HEK293 (cell line): ENCODE measurements at regions not wholly inside any gene's neighbourhood (a gene's known extent, or its start where the extent isn't known, plus 50 kb on each side); places are given as distances from the start of the nearest gene placed in this dataset.

ENCODE experiments used
- CTCF ChIA-PET: fragments of 350-600 bp; formaldehyde crosslinking; extraction: SDS; loops from one replicate; lab custom pipeline; 2021; ENCODE audit warnings: antibody characterized with exemption; lab: Yijun Ruan, JAX
- POLR2A ChIA-PET: fragments of 300-600 bp; formaldehyde crosslinking; extraction: SDS; loops from one replicate; lab custom pipeline; 2020; ENCODE audit warnings: antibody characterized with exemption, inconsistent platforms; lab: Yijun Ruan, JAX
- H3K27ac ChIP-seq: fragments of 200-500 bp; sonication (Bioruptor generic); 2 replicates; pipeline ENCODE4 v1.5.1; 2014; ENCODE audit warnings: low read depth, low read length, control low read depth, inconsistent platforms; ENCODE audit errors: extremely low read depth
- H3K36me3 ChIP-seq, 2 experiments: fragments of 200-500 bp in 1 of 2; sonication (Bioruptor generic) in 1 of 2; 1 replicate in 1 of 2; 2 replicates in 1 of 2; pipeline ENCODE4 v1.5.1; 2014 to 2017; ENCODE audit warnings: inconsistent platforms in 2 of 2, low read length in 2 of 2; ENCODE audit not compliant: control insufficient read depth in 2 of 2, insufficient read depth in 1 of 2
- H3K4me1 ChIP-seq: fragments of 200-500 bp; sonication (Bioruptor generic); 2 replicates; pipeline ENCODE4 v1.5.1; 2014; ENCODE audit warnings: mild to moderate bottlenecking, low read length, inconsistent platforms; ENCODE audit not compliant: control insufficient read depth, insufficient read depth
- H3K4me3 ChIP-seq: 2 replicates; pipeline ENCODE4 v1.5.1; 2011; ENCODE audit warnings: low read depth, mild to moderate bottlenecking, control low read depth, low read length, moderate library complexity
- H3K9me3 ChIP-seq: fragments of 200-500 bp; sonication (Bioruptor generic); 2 replicates; pipeline ENCODE4 v1.5.1; 2014; ENCODE audit warnings: low read depth, low read length, inconsistent platforms; ENCODE audit not compliant: control insufficient read depth, insufficient read depth
- MYNN ChIP-seq: fragments of 450-650 bp; formaldehyde crosslinking; IDR thresholded peaks from 2 replicates; pipeline ENCODE4 v1.5.1; 2016; ENCODE audit warnings: missing biosample characterization, missing genetic modification characterization, borderline replicate concordance
- PRDM10 ChIP-seq: fragments of 450-650 bp; formaldehyde crosslinking; IDR thresholded peaks from 2 replicates; pipeline ENCODE4 v1.5.1; 2016; ENCODE audit warnings: missing biosample characterization, missing genetic modification characterization
- ZBTB1 ChIP-seq: fragments of 450-650 bp; formaldehyde crosslinking; IDR thresholded peaks from 2 replicates; pipeline ENCODE4 v1.5.1; 2016; ENCODE audit warnings: missing biosample characterization, missing genetic modification characterization
- ZNF18 ChIP-seq: fragments of 450-650 bp; formaldehyde crosslinking; IDR thresholded peaks from 2 replicates; pipeline ENCODE4 v1.5.1; 2016; ENCODE audit warnings: missing biosample characterization, missing genetic modification characterization
- ZNF24 ChIP-seq: fragments of 450-650 bp; formaldehyde crosslinking; IDR thresholded peaks from 2 replicates; pipeline ENCODE4 v1.5.1; 2016; ENCODE audit warnings: missing biosample characterization, missing genetic modification characterization
- ZNF341 ChIP-seq: fragments of 450-650 bp; formaldehyde crosslinking; IDR thresholded peaks from 2 replicates; pipeline ENCODE4; 2016; ENCODE audit warnings: low read depth, missing biosample characterization, missing genetic modification characterization
- ZNF362 ChIP-seq: fragments of 450-650 bp; formaldehyde crosslinking; IDR thresholded peaks from 2 replicates; pipeline ENCODE4 v1.5.1; 2016; ENCODE audit warnings: missing biosample characterization, missing genetic modification characterization
- ZNF404 ChIP-seq: fragments of 450-650 bp; formaldehyde crosslinking; IDR thresholded peaks from 2 replicates; pipeline ENCODE4 v1.5.1; 2017; ENCODE audit warnings: missing biosample characterization, missing genetic modification characterization
- ZNF488 ChIP-seq: fragments of 450-650 bp; formaldehyde crosslinking; IDR thresholded peaks from 2 replicates; pipeline ENCODE4 v1.5.1; 2016; ENCODE audit warnings: missing biosample characterization, missing genetic modification characterization
- ZNF544 ChIP-seq: fragments of 450-650 bp; formaldehyde crosslinking; IDR thresholded peaks from 2 replicates; pipeline ENCODE4 v1.5.0; 2017; ENCODE audit warnings: missing biosample characterization, missing genetic modification characterization
- TF ChIP-seq, protein P1 (sequence below): fragments of 450-650 bp; IDR thresholded peaks from 2 replicates; pipeline ENCODE4 v1.5.1; 2018; ENCODE audit warnings: missing biosample characterization, missing genetic modification characterization

- TF ChIP-seq PRDM10 (tag by site-specific recombination) (no peak), ZNF24 (tag by site-specific recombination) (no peak), ZBTB1 (tag by site-specific recombination) (no peak), ZNF544 (tag by site-specific recombination) (no peak), ZNF404 (tag by site-specific recombination) (no peak), ZNF18 (tag by site-specific recombination) (no peak)
- TF ChIP-seq, protein P1, sequence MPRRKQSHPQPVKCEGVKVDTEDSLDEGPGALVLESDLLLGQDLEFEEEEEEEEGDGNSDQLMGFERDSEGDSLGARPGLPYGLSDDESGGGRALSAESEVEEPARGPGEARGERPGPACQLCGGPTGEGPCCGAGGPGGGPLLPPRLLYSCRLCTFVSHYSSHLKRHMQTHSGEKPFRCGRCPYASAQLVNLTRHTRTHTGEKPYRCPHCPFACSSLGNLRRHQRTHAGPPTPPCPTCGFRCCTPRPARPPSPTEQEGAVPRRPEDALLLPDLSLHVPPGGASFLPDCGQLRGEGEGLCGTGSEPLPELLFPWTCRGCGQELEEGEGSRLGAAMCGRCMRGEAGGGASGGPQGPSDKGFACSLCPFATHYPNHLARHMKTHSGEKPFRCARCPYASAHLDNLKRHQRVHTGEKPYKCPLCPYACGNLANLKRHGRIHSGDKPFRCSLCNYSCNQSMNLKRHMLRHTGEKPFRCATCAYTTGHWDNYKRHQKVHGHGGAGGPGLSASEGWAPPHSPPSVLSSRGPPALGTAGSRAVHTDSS (tag by site-specific recombination), result no peak
- TF ChIP-seq, all 188 proteins: peak for 0
These were observed 433.8 kb upstream of the SUCLG2 start (continued) for GRCh38 chr3:68088216-68088615.

GRCh38 chr3:68072062-68072461 is 417.6 kb upstream of the SUCLG2 start:
- Histone ChIP-seq H3K4me3 (no peak overlapping the region), H3K36me3 (no peaks in the 10 kb centered on the region), H3K27ac (no peak overlapping the region), H3K9me3 (no peaks in the 10 kb centered on the region), H3K4me1 (no peaks in the 10 kb centered on the region)
- ChIA-PET CTCF (no interaction called here), POLR2A (no interaction called here)
- TF ChIP-seq ZNF341 (tag by site-specific recombination), result no peak
- TF ChIP-seq PRDM10 (tag by site-specific recombination), result no peak
- TF ChIP-seq ZNF362 (tag by site-specific recombination), result no peak
- TF ChIP-seq MYNN, result no peak
- no peak for TF ChIP-seq ZNF488 (tag by site-specific recombination)
